Peyer's patch (tissue), 4 donors: ENCODE measurements at regions not wholly inside any gene's neighbourhood (a gene's known extent, or its start where the extent isn't known, plus 50 kb on each side); places are given as distances from the start of the nearest gene placed in this dataset.

Experiments used
- DNase-seq, 3 donors: peaks; one replicate each; pipeline ENCODE4 v3.0.0-alpha.2; 2017 to 2019
- H3K27ac ChIP-seq, 4 donors: fragments of 200-600 bp; sonication (generic); one replicate each; pipeline ENCODE4 v1.5.1; 2016 to 2019
- H3K27me3 ChIP-seq, 2 donors: fragments of 200-600 bp; sonication (generic); one replicate each; pipeline ENCODE4 v1.5.1; 2019
- H3K36me3 ChIP-seq, 3 donors: fragments of 200-600 bp; sonication (generic); one replicate each; pipeline ENCODE4 v1.5.1; 2016 to 2019
- H3K4me1 ChIP-seq, 4 donors: fragments of 200-600 bp; sonication (generic); one replicate each; pipeline ENCODE4 v1.5.1; 2016 to 2019
- H3K4me3 ChIP-seq, 4 donors: fragments of 200-600 bp; sonication (generic); 1 replicate in 3 of 4; 2 replicates in 1 of 4; pipeline ENCODE4 v1.5.1; 2016 to 2019; ENCODE audit warnings: mild to moderate bottlenecking in 1 of 4
- H3K9me3 ChIP-seq, 4 donors: fragments of 200-600 bp; sonication (generic); one replicate each; pipeline ENCODE4 v1.5.1; 2016 to 2019; ENCODE audit warnings: mild to moderate bottlenecking in 1 of 4
- POLR2A ChIP-seq, 2 donors: fragments of 450-650 bp; IDR thresholded peaks; one replicate each; pipeline ENCODE4 v1.5.1; 2017; ENCODE audit warnings: antibody characterized with exemption in 2 of 2, mild to moderate bottlenecking in 2 of 2, moderate library complexity in 2 of 2
- TF ChIP-seq, protein P1 (sequence below), 6 experiments: fragments of 450-650 bp in 4 of 6; fragments of 200-600 bp in 2 of 6; sonication (generic) in 1 of 6; IDR thresholded peaks; one replicate each; pipeline ENCODE4 v1.5.1; 2017 to 2019; ENCODE audit warnings: antibody characterized with exemption in 6 of 6, mild to moderate bottlenecking in 3 of 6, moderate library complexity in 1 of 6

DNA sequence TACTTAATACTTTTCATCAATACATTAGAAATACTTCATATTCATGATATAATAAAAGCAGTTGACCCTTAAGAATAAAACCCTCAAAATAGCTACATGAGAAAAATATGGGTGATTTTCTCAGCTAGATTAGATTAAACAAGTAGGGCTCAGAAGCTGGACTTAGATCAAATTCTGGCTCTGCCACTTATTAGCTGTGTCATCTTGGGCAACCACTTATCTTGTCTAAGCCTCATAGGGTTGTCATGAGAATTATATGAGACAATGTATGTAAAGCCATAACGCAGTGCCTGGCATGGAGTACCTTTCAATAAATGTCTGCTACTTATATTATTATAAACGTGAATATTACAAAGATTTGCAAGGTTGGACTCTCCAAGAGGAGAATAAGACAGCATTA, 84.3 kb upstream of the PGRMC2 start:
- TF ChIP-seq, protein P1, sequence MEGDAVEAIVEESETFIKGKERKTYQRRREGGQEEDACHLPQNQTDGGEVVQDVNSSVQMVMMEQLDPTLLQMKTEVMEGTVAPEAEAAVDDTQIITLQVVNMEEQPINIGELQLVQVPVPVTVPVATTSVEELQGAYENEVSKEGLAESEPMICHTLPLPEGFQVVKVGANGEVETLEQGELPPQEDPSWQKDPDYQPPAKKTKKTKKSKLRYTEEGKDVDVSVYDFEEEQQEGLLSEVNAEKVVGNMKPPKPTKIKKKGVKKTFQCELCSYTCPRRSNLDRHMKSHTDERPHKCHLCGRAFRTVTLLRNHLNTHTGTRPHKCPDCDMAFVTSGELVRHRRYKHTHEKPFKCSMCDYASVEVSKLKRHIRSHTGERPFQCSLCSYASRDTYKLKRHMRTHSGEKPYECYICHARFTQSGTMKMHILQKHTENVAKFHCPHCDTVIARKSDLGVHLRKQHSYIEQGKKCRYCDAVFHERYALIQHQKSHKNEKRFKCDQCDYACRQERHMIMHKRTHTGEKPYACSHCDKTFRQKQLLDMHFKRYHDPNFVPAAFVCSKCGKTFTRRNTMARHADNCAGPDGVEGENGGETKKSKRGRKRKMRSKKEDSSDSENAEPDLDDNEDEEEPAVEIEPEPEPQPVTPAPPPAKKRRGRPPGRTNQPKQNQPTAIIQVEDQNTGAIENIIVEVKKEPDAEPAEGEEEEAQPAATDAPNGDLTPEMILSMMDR (IDR thresholded peaks at IDR 0.05) = no peak
- no peak for TF ChIP-seq POLR2A (IDR thresholded peaks at IDR 0.05)
- Histone ChIP-seq H3K4me3 (no peak overlapping the region), H3K4me1 (no peaks in the 10 kb centered on the region), H3K27ac (no peak overlapping the region), H3K36me3 (no peaks in the 10 kb centered on the region), H3K9me3 (no peaks in the 10 kb centered on the region), H3K27me3 (no peaks in the 10 kb centered on the region)
- no peak for DNase-seq

DNA sequence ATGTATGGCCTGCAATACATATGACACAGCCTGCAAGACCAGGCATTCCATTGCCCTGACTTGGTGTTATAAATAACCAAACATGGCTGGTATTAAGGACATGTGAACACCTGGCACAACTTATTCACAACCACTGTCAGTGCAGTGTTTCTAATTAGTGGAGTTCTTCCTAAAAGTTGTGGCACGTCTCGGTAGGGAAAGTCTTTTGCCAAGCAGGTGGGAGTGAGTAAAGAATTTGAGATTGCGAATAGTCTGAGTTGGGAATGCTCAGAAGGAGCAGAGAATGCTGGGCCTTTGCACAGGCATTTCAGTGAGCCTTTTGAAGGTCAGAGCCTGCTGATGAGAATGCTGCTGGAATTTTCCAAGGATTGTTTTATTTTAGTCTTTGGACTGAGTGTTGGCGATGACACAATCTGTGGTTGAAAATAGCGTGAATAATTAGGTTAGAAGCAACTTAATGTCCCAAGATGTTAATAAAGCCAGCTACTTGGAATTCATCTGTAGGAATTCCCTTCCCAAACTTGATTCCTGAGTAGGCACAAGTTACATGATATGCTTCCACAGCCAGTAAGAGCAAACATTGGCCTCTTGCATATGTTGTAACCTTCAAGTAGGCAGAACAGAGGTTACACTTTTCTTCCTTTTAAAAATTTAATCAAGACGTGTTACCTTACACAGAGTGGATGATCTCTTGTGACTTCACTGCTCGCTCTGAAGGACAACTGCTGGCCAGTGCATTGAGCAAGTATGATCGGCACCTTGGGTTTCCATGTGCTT, 83.6 kb upstream of the PGRMC2 start:
- H3K9me3 ChIP-seq = no peaks in the 10 kb centered on the region
- DNase-seq = no peak
- H3K4me1 ChIP-seq = no peaks in the 10 kb centered on the region
- H3K4me3 ChIP-seq = no peak overlapping the region
- TF ChIP-seq POLR2A (IDR thresholded peaks at IDR 0.05) = no peak
- TF ChIP-seq, protein P1 (IDR thresholded peaks at IDR 0.05) = no peak
- no peaks in the 10 kb centered on the region for H3K36me3 ChIP-seq
- no peak overlapping the region for H3K27ac ChIP-seq
- no peaks in the 10 kb centered on the region for H3K27me3 ChIP-seq

DNA sequence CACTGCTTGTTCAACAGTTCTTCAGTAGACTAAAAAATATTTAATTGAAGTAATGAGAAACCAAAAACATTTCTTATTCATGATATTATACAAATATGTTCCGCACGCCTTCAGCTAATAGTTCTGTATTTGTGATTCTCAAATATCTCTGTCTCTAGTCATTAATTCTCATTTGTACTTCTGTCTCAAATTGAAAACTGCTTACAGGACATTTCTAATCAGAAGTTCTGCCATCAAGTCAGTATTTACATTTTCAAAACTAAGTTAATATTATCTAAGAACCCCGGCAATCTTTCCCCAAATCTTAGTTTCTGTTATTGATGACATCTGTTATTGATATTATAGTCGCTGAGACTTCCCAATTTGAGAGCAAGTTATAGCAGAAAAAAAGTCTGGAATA, 78.6 kb upstream of the PGRMC2 start:
- Histone ChIP-seq H3K36me3 (no peaks in the 10 kb centered on the region), H3K9me3 (no peaks in the 10 kb centered on the region), H3K4me3 (no peak overlapping the region), H3K4me1 (no peaks in the 10 kb centered on the region), H3K27me3 (no peaks in the 10 kb centered on the region), H3K27ac (no peak overlapping the region)
- no peak for TF ChIP-seq POLR2A (IDR thresholded peaks at IDR 0.05)
- TF ChIP-seq, protein P1 (IDR thresholded peaks at IDR 0.05) = no peak
- no peak for DNase-seq

DNA sequence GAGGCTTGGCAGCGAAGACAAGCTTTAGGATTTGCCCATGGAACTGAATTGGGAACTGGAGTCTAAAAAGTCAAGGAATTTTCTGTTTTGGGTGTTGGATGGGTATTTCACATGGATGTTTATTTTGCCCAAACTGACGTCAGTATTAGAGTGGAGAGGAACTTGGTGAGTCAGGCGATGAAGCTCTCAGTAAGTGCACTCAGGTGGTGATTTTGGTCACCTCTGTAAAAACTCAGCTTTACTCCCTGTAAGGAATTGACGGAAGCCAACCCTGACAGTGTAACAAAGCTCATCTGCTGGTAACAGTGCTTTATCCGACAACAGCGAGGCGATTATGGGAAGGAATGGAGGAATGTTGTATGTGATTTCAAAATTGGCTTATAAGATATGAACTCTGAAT, 77.0 kb upstream of the PGRMC2 start:
- no peaks in the 10 kb centered on the region for H3K4me1 ChIP-seq

DNA sequence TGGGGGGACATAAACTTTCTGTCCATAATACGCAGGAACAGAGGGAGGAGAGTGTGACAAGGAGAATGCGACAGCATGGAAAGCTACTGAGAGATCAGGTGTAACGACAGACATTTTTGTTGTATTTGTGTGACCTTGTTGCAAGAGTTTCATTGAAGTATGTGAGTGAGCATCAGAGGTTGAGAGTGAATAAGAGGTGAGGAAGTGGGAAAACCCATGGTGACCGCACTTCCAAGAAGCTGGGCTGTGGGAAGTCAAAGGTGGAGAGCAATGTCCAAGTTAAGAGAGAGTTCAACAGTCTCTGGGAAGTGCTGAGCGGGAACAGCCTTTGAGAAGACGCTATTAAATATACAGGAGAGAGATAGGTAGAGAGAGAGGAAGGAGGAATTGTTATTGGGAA, 76.4 kb upstream of the PGRMC2 start:
- H3K27ac ChIP-seq = no peak overlapping the region
- DNase-seq = no peak
- no peak overlapping the region for H3K4me3 ChIP-seq
- no peaks in the 10 kb centered on the region for H3K4me1 ChIP-seq
- no peaks in the 10 kb centered on the region for H3K27me3 ChIP-seq
- TF ChIP-seq, protein P1 (IDR thresholded peaks at IDR 0.05) = no peak
- no peak for TF ChIP-seq POLR2A (IDR thresholded peaks at IDR 0.05)
- no peaks in the 10 kb centered on the region for H3K9me3 ChIP-seq
- no peaks in the 10 kb centered on the region for H3K36me3 ChIP-seq

More for the DNA sequence above, 77.0 kb upstream of the PGRMC2 start:
- no peaks in the 10 kb centered on the region for H3K36me3 ChIP-seq
- no peaks in the 10 kb centered on the region for H3K9me3 ChIP-seq
- no peak for DNase-seq
- no peak overlapping the region for H3K4me3 ChIP-seq
- no peaks in the 10 kb centered on the region for H3K27me3 ChIP-seq
- TF ChIP-seq POLR2A (IDR thresholded peaks at IDR 0.05) = no peak
- TF ChIP-seq, protein P1 (IDR thresholded peaks at IDR 0.05) = no peak
- H3K27ac ChIP-seq = no peak overlapping the region
